ENCODE measurements at regions not wholly inside any gene's neighbourhood (a gene's known extent, or its start where the extent isn't known, plus 50 kb on each side); places are given as distances from the start of the nearest gene placed in this dataset.

DNA sequence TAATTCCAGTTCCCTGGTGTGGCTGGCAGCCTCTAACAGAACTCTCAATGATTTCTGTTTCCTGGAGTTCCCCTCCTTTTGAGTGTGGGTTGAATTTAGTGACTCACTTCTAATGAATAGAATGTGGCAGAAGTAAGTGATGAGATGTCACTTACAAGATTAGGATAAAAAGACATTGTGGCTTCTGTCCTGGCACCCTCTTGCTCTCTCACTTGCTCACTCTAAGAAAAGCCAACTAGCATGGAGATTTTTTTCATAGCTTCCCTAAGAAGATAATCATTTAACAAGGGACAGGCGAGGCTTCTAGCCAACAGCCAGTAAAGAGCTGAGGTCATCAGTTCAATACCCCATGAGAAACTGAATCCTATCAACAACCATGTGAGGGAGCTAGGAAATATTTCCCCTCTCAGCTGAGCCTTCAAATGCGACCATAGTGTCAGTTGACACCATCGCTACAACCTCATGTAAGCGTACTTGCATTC is 156.7 kb downstream of the TMTC3 start (continued):
- TF ChIP-seq EP300 (IDR thresholded peaks at IDR 0.05; ENCODE audit: borderline replicate concordance in 1 of 2, control insufficient read depth in 1 of 2, low read depth in 2 of 2, low read length in 2 of 2): peak; percentile 35 to 47; a peak in 2 of 4 replicates
- TF ChIP-seq, protein P1, sequence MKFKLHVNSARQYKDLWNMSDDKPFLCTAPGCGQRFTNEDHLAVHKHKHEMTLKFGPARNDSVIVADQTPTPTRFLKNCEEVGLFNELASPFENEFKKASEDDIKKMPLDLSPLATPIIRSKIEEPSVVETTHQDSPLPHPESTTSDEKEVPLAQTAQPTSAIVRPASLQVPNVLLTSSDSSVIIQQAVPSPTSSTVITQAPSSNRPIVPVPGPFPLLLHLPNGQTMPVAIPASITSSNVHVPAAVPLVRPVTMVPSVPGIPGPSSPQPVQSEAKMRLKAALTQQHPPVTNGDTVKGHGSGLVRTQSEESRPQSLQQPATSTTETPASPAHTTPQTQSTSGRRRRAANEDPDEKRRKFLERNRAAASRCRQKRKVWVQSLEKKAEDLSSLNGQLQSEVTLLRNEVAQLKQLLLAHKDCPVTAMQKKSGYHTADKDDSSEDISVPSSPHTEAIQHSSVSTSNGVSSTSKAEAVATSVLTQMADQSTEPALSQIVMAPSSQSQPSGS (IDR thresholded peaks at IDR 0.05; ENCODE audit: low read length): no peak
- TF ChIP-seq CHD4 (IDR thresholded peaks at IDR 0.05): no peak
- TF ChIP-seq, protein P2, sequence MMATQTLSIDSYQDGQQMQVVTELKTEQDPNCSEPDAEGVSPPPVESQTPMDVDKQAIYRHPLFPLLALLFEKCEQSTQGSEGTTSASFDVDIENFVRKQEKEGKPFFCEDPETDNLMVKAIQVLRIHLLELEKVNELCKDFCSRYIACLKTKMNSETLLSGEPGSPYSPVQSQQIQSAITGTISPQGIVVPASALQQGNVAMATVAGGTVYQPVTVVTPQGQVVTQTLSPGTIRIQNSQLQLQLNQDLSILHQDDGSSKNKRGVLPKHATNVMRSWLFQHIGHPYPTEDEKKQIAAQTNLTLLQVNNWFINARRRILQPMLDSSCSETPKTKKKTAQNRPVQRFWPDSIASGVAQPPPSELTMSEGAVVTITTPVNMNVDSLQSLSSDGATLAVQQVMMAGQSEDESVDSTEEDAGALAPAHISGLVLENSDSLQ (IDR thresholded peaks at IDR 0.05): peak; percentile 54
- TF ChIP-seq NFYA (IDR thresholded peaks at IDR 0.05; ENCODE audit: borderline replicate concordance, low read depth, low read length): no peak
- TF ChIP-seq FOXK2 (IDR thresholded peaks at IDR 0.05): no peak
- TF ChIP-seq, protein P3, sequence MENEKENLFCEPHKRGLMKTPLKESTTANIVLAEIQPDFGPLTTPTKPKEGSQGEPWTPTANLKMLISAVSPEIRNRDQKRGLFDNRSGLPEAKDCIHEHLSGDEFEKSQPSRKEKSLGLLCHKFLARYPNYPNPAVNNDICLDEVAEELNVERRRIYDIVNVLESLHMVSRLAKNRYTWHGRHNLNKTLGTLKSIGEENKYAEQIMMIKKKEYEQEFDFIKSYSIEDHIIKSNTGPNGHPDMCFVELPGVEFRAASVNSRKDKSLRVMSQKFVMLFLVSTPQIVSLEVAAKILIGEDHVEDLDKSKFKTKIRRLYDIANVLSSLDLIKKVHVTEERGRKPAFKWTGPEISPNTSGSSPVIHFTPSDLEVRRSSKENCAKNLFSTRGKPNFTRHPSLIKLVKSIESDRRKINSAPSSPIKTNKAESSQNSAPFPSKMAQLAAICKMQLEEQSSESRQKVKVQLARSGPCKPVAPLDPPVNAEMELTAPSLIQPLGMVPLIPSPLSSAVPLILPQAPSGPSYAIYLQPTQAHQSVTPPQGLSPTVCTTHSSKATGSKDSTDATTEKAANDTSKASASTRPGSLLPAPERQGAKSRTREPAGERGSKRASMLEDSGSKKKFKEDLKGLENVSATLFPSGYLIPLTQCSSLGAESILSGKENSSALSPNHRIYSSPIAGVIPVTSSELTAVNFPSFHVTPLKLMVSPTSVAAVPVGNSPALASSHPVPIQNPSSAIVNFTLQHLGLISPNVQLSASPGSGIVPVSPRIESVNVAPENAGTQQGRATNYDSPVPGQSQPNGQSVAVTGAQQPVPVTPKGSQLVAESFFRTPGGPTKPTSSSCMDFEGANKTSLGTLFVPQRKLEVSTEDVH (IDR thresholded peaks at IDR 0.05; ENCODE audit: low read depth, partially characterized antibody): no peak
- peak; percentile 28; the same call in 1 of the 2 replicates for TF ChIP-seq FOXM1 (IDR thresholded peaks at IDR 0.05; ENCODE audit: low read depth, low read length)
- no peak for TF ChIP-seq GABPA (IDR thresholded peaks at IDR 0.05; ENCODE audit: low read depth)
- TF ChIP-seq MTA3 (IDR thresholded peaks at IDR 0.05; ENCODE audit: borderline replicate concordance, low read length): no peak
- TF ChIP-seq BHLHE40 (IDR thresholded peaks at IDR 0.05; ENCODE audit: borderline replicate concordance in 1 of 2, low read depth in 2 of 2, low read length in 1 of 2): peak in 1 of 2 experiments; percentile 34; a peak in 1 of 4 replicates
- no peak for TF ChIP-seq RAD51 (IDR thresholded peaks at IDR 0.05)
- TF ChIP-seq IKZF1 (conservative IDR thresholded peaks at IDR 0.05): no peak; the same call in none of the 2 replicates
- TF ChIP-seq ZNF384 (IDR thresholded peaks at IDR 0.05; ENCODE audit: borderline replicate concordance, low read depth, low read length): no peak
- TF ChIP-seq, protein P4, sequence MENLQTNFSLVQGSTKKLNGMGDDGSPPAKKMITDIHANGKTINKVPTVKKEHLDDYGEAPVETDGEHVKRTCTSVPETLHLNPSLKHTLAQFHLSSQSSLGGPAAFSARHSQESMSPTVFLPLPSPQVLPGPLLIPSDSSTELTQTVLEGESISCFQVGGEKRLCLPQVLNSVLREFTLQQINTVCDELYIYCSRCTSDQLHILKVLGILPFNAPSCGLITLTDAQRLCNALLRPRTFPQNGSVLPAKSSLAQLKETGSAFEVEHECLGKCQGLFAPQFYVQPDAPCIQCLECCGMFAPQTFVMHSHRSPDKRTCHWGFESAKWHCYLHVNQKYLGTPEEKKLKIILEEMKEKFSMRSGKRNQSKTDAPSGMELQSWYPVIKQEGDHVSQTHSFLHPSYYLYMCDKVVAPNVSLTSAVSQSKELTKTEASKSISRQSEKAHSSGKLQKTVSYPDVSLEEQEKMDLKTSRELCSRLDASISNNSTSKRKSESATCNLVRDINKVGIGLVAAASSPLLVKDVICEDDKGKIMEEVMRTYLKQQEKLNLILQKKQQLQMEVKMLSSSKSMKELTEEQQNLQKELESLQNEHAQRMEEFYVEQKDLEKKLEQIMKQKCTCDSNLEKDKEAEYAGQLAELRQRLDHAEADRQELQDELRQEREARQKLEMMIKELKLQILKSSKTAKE (IDR thresholded peaks at IDR 0.05; ENCODE audit: low read depth, poor library complexity, severe bottlenecking): no peak
- TF ChIP-seq RELA (IDR thresholded peaks at IDR 0.05; ENCODE audit: borderline replicate concordance, partially characterized antibody): no peak
- no peak for TF ChIP-seq CEBPB (IDR thresholded peaks at IDR 0.05; ENCODE audit: borderline replicate concordance in 1 of 2, low read depth in 2 of 2, low read length in 2 of 2)
- TF ChIP-seq IRF4 (IDR thresholded peaks at IDR 0.05; ENCODE audit: low read depth, low read length): no peak
- TF ChIP-seq HCFC1 (IDR thresholded peaks at IDR 0.05; ENCODE audit: low read length): no peak
- TF ChIP-seq NR2F1 (conservative IDR thresholded peaks at IDR 0.05): no peak
- TF ChIP-seq ZZZ3 (IDR thresholded peaks at IDR 0.05; ENCODE audit: control insufficient read depth, insufficient read length, low read depth): no peak
- TF ChIP-seq JUNB (IDR thresholded peaks at IDR 0.05): peak; percentile 33; the same call in 1 of the 2 replicates
- TF ChIP-seq BMI1 (IDR thresholded peaks at IDR 0.05; ENCODE audit: borderline replicate concordance): no peak
- no peak for TF ChIP-seq POLR2AphosphoS5 (IDR thresholded peaks at IDR 0.05; ENCODE audit: low read length)
